ENCODE measurements at regions not wholly inside any gene's neighbourhood (a gene's known extent, or its start where the extent isn't known, plus 50 kb on each side); places are given as distances from the start of the nearest gene placed in this dataset.

DNA sequence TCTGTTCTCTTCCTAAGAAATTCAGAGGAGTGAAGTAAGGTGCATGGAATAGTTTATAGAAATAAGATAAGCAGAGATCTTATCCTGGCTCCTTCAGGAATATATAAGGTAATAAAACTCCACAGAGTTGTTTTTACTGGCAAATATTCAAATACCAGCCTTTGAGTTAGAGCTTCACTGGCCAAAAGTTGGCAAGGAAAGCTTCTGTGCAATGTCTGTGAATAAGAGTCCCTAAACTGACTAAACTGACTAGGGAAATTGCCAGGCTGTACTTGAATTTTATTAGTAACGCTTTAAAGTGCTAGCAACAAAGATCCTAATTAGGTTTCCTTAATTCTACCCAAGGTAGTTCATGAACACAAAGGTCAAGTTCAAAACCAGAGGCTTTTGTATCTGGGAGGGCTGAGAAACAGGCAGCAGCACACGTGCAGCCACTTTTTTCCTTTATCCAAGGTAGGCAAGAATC lies 131.1 kb upstream of the MPDZ start:
- Histone ChIP-seq H3K4me1 (no peaks in the 10 kb centered on the region), H3K36me3 (no peaks in the 10 kb centered on the region), H3K4me3 (no peak overlapping the region), H3K27me3 (no peaks in the 10 kb centered on the region), H3K27ac (no peak overlapping the region), H3K9me3 (no peaks in the 10 kb centered on the region)
- TF ChIP-seq POLR2A (IDR thresholded peaks at IDR 0.05): no peak
- TF ChIP-seq CTCF (IDR thresholded peaks at IDR 0.05): no peak
- DNase-seq: no peak
- intact Hi-C loops (cut with DNase I; ENCODE audit: low total_unique reads): no loop called here

- H3K27me3 ChIP-seq: no peaks in the 10 kb centered on the region
- no peaks in the 10 kb centered on the region for H3K4me1 ChIP-seq
- no peak for DNase-seq
- TF ChIP-seq POLR2A (IDR thresholded peaks at IDR 0.05) (no peak), CTCF (IDR thresholded peaks at IDR 0.05) (no peak)
- H3K27ac ChIP-seq: peak overlapping the region in 1 of 2 donors; percentile 53
- no peak overlapping the region for H3K4me3 ChIP-seq
- no peaks in the 10 kb centered on the region for H3K36me3 ChIP-seq
- intact Hi-C loops (cut with DNase I; ENCODE audit: low total_unique reads): no loop called here
- no peaks in the 10 kb centered on the region for H3K9me3 ChIP-seq
These were observed 118.2 kb upstream of the MPDZ start for GRCh38 chr9:13397661-13398060.

GRCh38 chr9:13397220-13397619 lies 117.7 kb upstream of the MPDZ start:
- no peak for TF ChIP-seq CTCF (IDR thresholded peaks at IDR 0.05)
- TF ChIP-seq POLR2A (IDR thresholded peaks at IDR 0.05): no peak
- Histone ChIP-seq H3K9me3 (no peaks in the 10 kb centered on the region), H3K27me3 (no peaks in the 10 kb centered on the region), H3K4me1 (no peaks in the 10 kb centered on the region), H3K27ac (peak overlapping the region in 1 of 2 donors; percentile 53), H3K36me3 (no peaks in the 10 kb centered on the region), H3K4me3 (no peak overlapping the region)
- intact Hi-C loops (cut with DNase I; ENCODE audit: low total_unique reads): no loop called here
- DNase-seq: no peak

- H3K4me1 ChIP-seq: no peaks in the 10 kb centered on the region
- H3K4me3 ChIP-seq: no peak overlapping the region
- peaks cover 0 to 3% of the 10 kb centered on the region in 2 donors for H3K9me3 ChIP-seq
- no peaks in the 10 kb centered on the region for H3K36me3 ChIP-seq
- H3K27ac ChIP-seq: peak overlapping the region; percentile 8 to 53
- DNase-seq: no peak
- TF ChIP-seq CTCF (IDR thresholded peaks at IDR 0.05) (no peak), POLR2A (IDR thresholded peaks at IDR 0.05) (no peak)
- no peaks in the 10 kb centered on the region for H3K27me3 ChIP-seq
- intact Hi-C loops (cut with DNase I; ENCODE audit: low total_unique reads): no loop called here
These were observed 116.9 kb upstream of the MPDZ start for GRCh38 chr9:13396418-13396817.

- Histone ChIP-seq H3K4me1 (no peaks in the 10 kb centered on the region), H3K4me3 (no peak overlapping the region), H3K36me3 (no peaks in the 10 kb centered on the region), H3K9me3 (peaks cover 0 to 5% of the 10 kb centered on the region in 2 donors), H3K27ac (peak overlapping the region in 1 of 2 donors; percentile 23), H3K27me3 (no peaks in the 10 kb centered on the region)
- no peak for DNase-seq
- TF ChIP-seq POLR2A (IDR thresholded peaks at IDR 0.05): no peak
- TF ChIP-seq CTCF (IDR thresholded peaks at IDR 0.05): no peak
- intact Hi-C loops (cut with DNase I; ENCODE audit: low total_unique reads): no loop called here
These were observed 115.7 kb upstream of the MPDZ start for GRCh38 chr9:13395156-13395555.

All from uterus (tissue), 3 donors.